ENCODE measurements at regions not wholly inside any gene's neighbourhood (a gene's known extent, or its start where the extent isn't known, plus 50 kb on each side); places are given as distances from the start of the nearest gene placed in this dataset.

GRCh38 chr1:56196839-56197238 lies 382.5 kb downstream of the PLPP3 start:
- H3K4me1 ChIP-seq (ENCODE audit: control insufficient read depth, insufficient read depth, low read length): peaks cover 25% of the 10 kb centered on the region
- H3K27me3 ChIP-seq (replicated peaks; ENCODE audit: control insufficient read depth, insufficient read depth, low read length): no peaks in the 10 kb centered on the region
- DNase-seq (ENCODE audit: low read depth): no peak
- no peaks in the 10 kb centered on the region for H3K36me3 ChIP-seq (ENCODE audit: control insufficient read depth, insufficient read depth, low read length, severe bottlenecking)
- no peak overlapping the region for H3K9ac ChIP-seq (ENCODE audit: low read length)
- H3K9me3 ChIP-seq (ENCODE audit: control insufficient read depth, low read length): no peaks in the 10 kb centered on the region
- no peak overlapping the region for H3K4me3 ChIP-seq (ENCODE audit: low read length)

- peak overlapping the region; percentile 41 for H3K9ac ChIP-seq (ENCODE audit: low read length)
- no peaks in the 10 kb centered on the region for H3K9me3 ChIP-seq (ENCODE audit: control insufficient read depth, low read length)
- no peaks in the 10 kb centered on the region for H3K27me3 ChIP-seq (replicated peaks; ENCODE audit: control insufficient read depth, insufficient read depth, low read length)
- DNase-seq (ENCODE audit: low read depth): peak; percentile 90
- peak overlapping the region; percentile 30 for H3K4me3 ChIP-seq (ENCODE audit: low read length)
- H3K36me3 ChIP-seq (ENCODE audit: control insufficient read depth, insufficient read depth, low read length, severe bottlenecking): no peaks in the 10 kb centered on the region
- H3K4me1 ChIP-seq (ENCODE audit: control insufficient read depth, insufficient read depth, low read length): peaks cover 45% of the 10 kb centered on the region
Observed at GRCh38 chr1:56194701-56195300, 384.6 kb downstream of the PLPP3 start.

- DNase-seq (ENCODE audit: low read depth): no peak
- H3K27me3 ChIP-seq (replicated peaks; ENCODE audit: control insufficient read depth, insufficient read depth, low read length): no peaks in the 10 kb centered on the region
- no peak overlapping the region for H3K4me3 ChIP-seq (ENCODE audit: low read length)
- no peaks in the 10 kb centered on the region for H3K36me3 ChIP-seq (ENCODE audit: control insufficient read depth, insufficient read depth, low read length, severe bottlenecking)
- H3K4me1 ChIP-seq (ENCODE audit: control insufficient read depth, insufficient read depth, low read length): peaks cover 54% of the 10 kb centered on the region
- no peaks in the 10 kb centered on the region for H3K9me3 ChIP-seq (ENCODE audit: control insufficient read depth, low read length)
- H3K9ac ChIP-seq (ENCODE audit: low read length): no peak overlapping the region
Observed at GRCh38 chr1:56193656-56194055, 385.7 kb downstream of the PLPP3 start.

- peak overlapping the region; percentile 58 for H3K9ac ChIP-seq (ENCODE audit: low read length)
- no peaks in the 10 kb centered on the region for H3K27me3 ChIP-seq (replicated peaks; ENCODE audit: control insufficient read depth, insufficient read depth, low read length)
- no peaks in the 10 kb centered on the region for H3K9me3 ChIP-seq (ENCODE audit: control insufficient read depth, low read length)
- no peaks in the 10 kb centered on the region for H3K36me3 ChIP-seq (ENCODE audit: control insufficient read depth, insufficient read depth, low read length, severe bottlenecking)
- peak overlapping the region; percentile 7 for H3K4me3 ChIP-seq (ENCODE audit: low read length)
- DNase-seq (ENCODE audit: low read depth): peak; percentile 56
- peaks cover 56% of the 10 kb centered on the region for H3K4me1 ChIP-seq (ENCODE audit: control insufficient read depth, insufficient read depth, low read length)
Observed at GRCh38 chr1:56191369-56191768, 388.0 kb downstream of the PLPP3 start.

- Histone ChIP-seq H3K36me3 (ENCODE audit: control insufficient read depth, insufficient read depth, low read length, severe bottlenecking) (no peaks in the 10 kb centered on the region), H3K4me3 (ENCODE audit: low read length) (peak overlapping the region; percentile 7), H3K27me3 (replicated peaks; ENCODE audit: control insufficient read depth, insufficient read depth, low read length) (no peaks in the 10 kb centered on the region), H3K4me1 (ENCODE audit: control insufficient read depth, insufficient read depth, low read length) (peaks cover 53% of the 10 kb centered on the region), H3K9ac (ENCODE audit: low read length) (peak overlapping the region; percentile 58), H3K9me3 (ENCODE audit: control insufficient read depth, low read length) (no peaks in the 10 kb centered on the region)
- DNase-seq (ENCODE audit: low read depth): peak; percentile 78
Observed at GRCh38 chr1:56190806-56191365, 388.5 kb downstream of the PLPP3 start.

GRCh38 chr1:56189946-56190805 lies 389.2 kb downstream of the PLPP3 start:
- Histone ChIP-seq H3K9me3 (ENCODE audit: control insufficient read depth, low read length) (no peaks in the 10 kb centered on the region), H3K4me1 (ENCODE audit: control insufficient read depth, insufficient read depth, low read length) (peaks cover 51% of the 10 kb centered on the region), H3K4me3 (ENCODE audit: low read length) (no peak overlapping the region), H3K27me3 (replicated peaks; ENCODE audit: control insufficient read depth, insufficient read depth, low read length) (no peaks in the 10 kb centered on the region), H3K36me3 (ENCODE audit: control insufficient read depth, insufficient read depth, low read length, severe bottlenecking) (no peaks in the 10 kb centered on the region), H3K9ac (ENCODE audit: low read length) (peak overlapping the region; percentile 58)
- no peak for DNase-seq (ENCODE audit: low read depth)

GRCh38 chr1:56189454-56189853 lies 389.9 kb downstream of the PLPP3 start:
- Histone ChIP-seq H3K9ac (ENCODE audit: low read length) (no peak overlapping the region), H3K4me1 (ENCODE audit: control insufficient read depth, insufficient read depth, low read length) (peaks cover 45% of the 10 kb centered on the region), H3K4me3 (ENCODE audit: low read length) (no peak overlapping the region), H3K9me3 (ENCODE audit: control insufficient read depth, low read length) (no peaks in the 10 kb centered on the region), H3K36me3 (ENCODE audit: control insufficient read depth, insufficient read depth, low read length, severe bottlenecking) (no peaks in the 10 kb centered on the region), H3K27me3 (replicated peaks; ENCODE audit: control insufficient read depth, insufficient read depth, low read length) (no peaks in the 10 kb centered on the region)
- DNase-seq (ENCODE audit: low read depth): no peak

GRCh38 chr1:56188855-56189254 lies 390.5 kb downstream of the PLPP3 start:
- Histone ChIP-seq H3K4me1 (ENCODE audit: control insufficient read depth, insufficient read depth, low read length) (peaks cover 39% of the 10 kb centered on the region), H3K36me3 (ENCODE audit: control insufficient read depth, insufficient read depth, low read length, severe bottlenecking) (no peaks in the 10 kb centered on the region), H3K9ac (ENCODE audit: low read length) (no peak overlapping the region), H3K27me3 (replicated peaks; ENCODE audit: control insufficient read depth, insufficient read depth, low read length) (no peaks in the 10 kb centered on the region), H3K9me3 (ENCODE audit: control insufficient read depth, low read length) (no peaks in the 10 kb centered on the region), H3K4me3 (ENCODE audit: low read length) (no peak overlapping the region)
- DNase-seq (ENCODE audit: low read depth): no peak

- no peaks in the 10 kb centered on the region for H3K27me3 ChIP-seq (replicated peaks; ENCODE audit: control insufficient read depth, insufficient read depth, low read length)
- no peak overlapping the region for H3K4me3 ChIP-seq (ENCODE audit: low read length)
- H3K4me1 ChIP-seq (ENCODE audit: control insufficient read depth, insufficient read depth, low read length): peaks cover 37% of the 10 kb centered on the region
- H3K36me3 ChIP-seq (ENCODE audit: control insufficient read depth, insufficient read depth, low read length, severe bottlenecking): no peaks in the 10 kb centered on the region
- H3K9me3 ChIP-seq (ENCODE audit: control insufficient read depth, low read length): no peaks in the 10 kb centered on the region
- H3K9ac ChIP-seq (ENCODE audit: low read length): no peak overlapping the region
- DNase-seq (ENCODE audit: low read depth): no peak
Observed at GRCh38 chr1:56188221-56188620, 391.1 kb downstream of the PLPP3 start.

- DNase-seq (ENCODE audit: low read depth): peak; percentile 45
- Histone ChIP-seq H3K9me3 (ENCODE audit: control insufficient read depth, low read length) (no peaks in the 10 kb centered on the region), H3K4me1 (ENCODE audit: control insufficient read depth, insufficient read depth, low read length) (peaks cover 37% of the 10 kb centered on the region), H3K27me3 (replicated peaks; ENCODE audit: control insufficient read depth, insufficient read depth, low read length) (no peaks in the 10 kb centered on the region), H3K4me3 (ENCODE audit: low read length) (no peak overlapping the region), H3K36me3 (ENCODE audit: control insufficient read depth, insufficient read depth, low read length, severe bottlenecking) (no peaks in the 10 kb centered on the region), H3K9ac (ENCODE audit: low read length) (no peak overlapping the region)
Observed at GRCh38 chr1:56187405-56187804, 392.0 kb downstream of the PLPP3 start.

GRCh38 chr1:56185493-56185892 lies 393.9 kb downstream of the PLPP3 start:
- peaks cover 26% of the 10 kb centered on the region for H3K4me1 ChIP-seq (ENCODE audit: control insufficient read depth, insufficient read depth, low read length)
- H3K36me3 ChIP-seq (ENCODE audit: control insufficient read depth, insufficient read depth, low read length, severe bottlenecking): no peaks in the 10 kb centered on the region
- H3K9ac ChIP-seq (ENCODE audit: low read length): no peak overlapping the region
- H3K4me3 ChIP-seq (ENCODE audit: low read length): no peak overlapping the region
- H3K9me3 ChIP-seq (ENCODE audit: control insufficient read depth, low read length): no peaks in the 10 kb centered on the region
- DNase-seq (ENCODE audit: low read depth): peak; percentile 46
- no peaks in the 10 kb centered on the region for H3K27me3 ChIP-seq (replicated peaks; ENCODE audit: control insufficient read depth, insufficient read depth, low read length)
